H7 (cell line): ENCODE measurements at regions not wholly inside any gene's neighbourhood (a gene's known extent, or its start where the extent isn't known, plus 50 kb on each side); places are given as distances from the start of the nearest gene placed in this dataset.

Experiments
- DNase-seq: peaks from one replicate; pipeline ENCODE4 v3.0.0; 2012
- H3K27me3 ChIP-seq: 2 replicates; pipeline ENCODE4 v1.6.0; 2011; ENCODE audit warnings: mild to moderate bottlenecking, low read length; ENCODE audit not compliant: control insufficient read depth, insufficient read depth
- H3K36me3 ChIP-seq: replicated peaks from 2 replicates; pipeline ENCODE4 v1.5.1; 2011; ENCODE audit warnings: low read length; ENCODE audit not compliant: control insufficient read depth, insufficient read depth
- H3K4me3 ChIP-seq: 2 replicates; pipeline ENCODE4 v1.5.1; 2011; ENCODE audit warnings: low read depth, mild to moderate bottlenecking, control low read depth, low read length, moderate library complexity; ENCODE audit not compliant: insufficient read depth

- Histone ChIP-seq H3K36me3 (no peaks in the 10 kb centered on the region), H3K27me3 (no peaks in the 10 kb centered on the region), H3K4me3 (no peak overlapping the region)
- no peak for DNase-seq
Measured at GRCh38 chr3:78143000-78143399, 1103.1 kb downstream of the ROBO2 start.

- Histone ChIP-seq H3K4me3 (no peak overlapping the region), H3K27me3 (no peaks in the 10 kb centered on the region), H3K36me3 (no peaks in the 10 kb centered on the region)
- DNase-seq = no peak
Measured at GRCh38 chr3:78148986-78149717, 1109.3 kb downstream of the ROBO2 start.

- Histone ChIP-seq H3K27me3 (no peaks in the 10 kb centered on the region), H3K36me3 (no peaks in the 10 kb centered on the region), H3K4me3 (no peak overlapping the region)
- DNase-seq = no peak
Measured at GRCh38 chr3:78153973-78154372, 1114.1 kb downstream of the ROBO2 start.

GRCh38 chr3:78154521-78155186, 1114.8 kb downstream of the ROBO2 start:
- no peak for DNase-seq
- H3K36me3 ChIP-seq = no peaks in the 10 kb centered on the region
- H3K27me3 ChIP-seq = no peaks in the 10 kb centered on the region
- no peak overlapping the region for H3K4me3 ChIP-seq

- H3K4me3 ChIP-seq = no peak overlapping the region
- DNase-seq = no peak
- no peaks in the 10 kb centered on the region for H3K36me3 ChIP-seq
- H3K27me3 ChIP-seq = no peaks in the 10 kb centered on the region
Measured at GRCh38 chr3:78161736-78162135, 1121.8 kb downstream of the ROBO2 start.

GRCh38 chr3:78163379-78163778, 1123.5 kb downstream of the ROBO2 start:
- Histone ChIP-seq H3K4me3 (no peak overlapping the region), H3K36me3 (no peaks in the 10 kb centered on the region), H3K27me3 (no peaks in the 10 kb centered on the region)
- peak; percentile 16 for DNase-seq

GRCh38 chr3:78165876-78166275, 1126.0 kb downstream of the ROBO2 start:
- Histone ChIP-seq H3K36me3 (no peaks in the 10 kb centered on the region), H3K4me3 (no peak overlapping the region), H3K27me3 (no peaks in the 10 kb centered on the region)
- no peak for DNase-seq

GRCh38 chr3:78174821-78175220, 1134.9 kb downstream of the ROBO2 start:
- H3K4me3 ChIP-seq = no peak overlapping the region
- H3K27me3 ChIP-seq = no peaks in the 10 kb centered on the region
- DNase-seq = no peak
- no peaks in the 10 kb centered on the region for H3K36me3 ChIP-seq

GRCh38 chr3:78176869-78177268, 1137.0 kb downstream of the ROBO2 start:
- no peak for DNase-seq
- H3K36me3 ChIP-seq = no peaks in the 10 kb centered on the region
- H3K4me3 ChIP-seq = no peak overlapping the region
- no peaks in the 10 kb centered on the region for H3K27me3 ChIP-seq

- DNase-seq = no peak
- no peaks in the 10 kb centered on the region for H3K36me3 ChIP-seq
- no peak overlapping the region for H3K4me3 ChIP-seq
- H3K27me3 ChIP-seq = no peaks in the 10 kb centered on the region
Measured at GRCh38 chr3:78177780-78178179, 1137.9 kb downstream of the ROBO2 start.

GRCh38 chr3:78178209-78178608, 1138.3 kb downstream of the ROBO2 start:
- Histone ChIP-seq H3K36me3 (no peaks in the 10 kb centered on the region), H3K4me3 (no peak overlapping the region), H3K27me3 (no peaks in the 10 kb centered on the region)
- no peak for DNase-seq

GRCh38 chr3:78178740-78179363, 1139.0 kb downstream of the ROBO2 start:
- H3K36me3 ChIP-seq = no peaks in the 10 kb centered on the region
- DNase-seq = no peak
- H3K4me3 ChIP-seq = no peak overlapping the region
- no peaks in the 10 kb centered on the region for H3K27me3 ChIP-seq

GRCh38 chr3:78183906-78184599, 1144.2 kb downstream of the ROBO2 start:
- no peak for DNase-seq
- Histone ChIP-seq H3K36me3 (no peaks in the 10 kb centered on the region), H3K4me3 (no peak overlapping the region), H3K27me3 (no peaks in the 10 kb centered on the region)

- no peak for DNase-seq
- no peak overlapping the region for H3K4me3 ChIP-seq
- H3K27me3 ChIP-seq = no peaks in the 10 kb centered on the region
- H3K36me3 ChIP-seq = no peaks in the 10 kb centered on the region
Measured at GRCh38 chr3:78186404-78186803, 1146.5 kb downstream of the ROBO2 start.

GRCh38 chr3:78201091-78201490, 1161.2 kb downstream of the ROBO2 start:
- Histone ChIP-seq H3K4me3 (no peak overlapping the region), H3K27me3 (no peaks in the 10 kb centered on the region), H3K36me3 (no peaks in the 10 kb centered on the region)
- DNase-seq = no peak
